GM21619 (cell line): ENCODE measurements at regions not wholly inside any gene's neighbourhood (a gene's known extent, or its start where the extent isn't known, plus 50 kb on each side); places are given as distances from the start of the nearest gene placed in this dataset.

Experiments used
- ATAC-seq: cut with Tn5 transposase; IDR thresholded peaks from one replicate; pipeline ENCODE4 v1.9.1; 2021; ENCODE audit not compliant: unreplicated experiment

GRCh38 chr1:81496349-81496748 is 304.4 kb upstream of the ADGRL2 start:
- no peak for ATAC-seq

GRCh38 chr1:81493102-81493869 is 307.4 kb upstream of the ADGRL2 start:
- no peak for ATAC-seq

- no peak for ATAC-seq
These were observed 308.1 kb upstream of the ADGRL2 start for GRCh38 chr1:81492628-81493027.

- no peak for ATAC-seq
These were observed 310.1 kb upstream of the ADGRL2 start for GRCh38 chr1:81490614-81491013.

- no peak for ATAC-seq
These were observed 311.3 kb upstream of the ADGRL2 start for GRCh38 chr1:81489372-81489934.

GRCh38 chr1:81484284-81484683 is 316.4 kb upstream of the ADGRL2 start:
- no peak for ATAC-seq

GRCh38 chr1:81478219-81478618 is 322.5 kb upstream of the ADGRL2 start:
- ATAC-seq, result no peak

GRCh38 chr1:81477710-81478109 is 323.0 kb upstream of the ADGRL2 start:
- no peak for ATAC-seq

- no peak for ATAC-seq
These were observed 328.3 kb upstream of the ADGRL2 start for GRCh38 chr1:81472387-81472786.

- no peak for ATAC-seq
These were observed 329.5 kb upstream of the ADGRL2 start for GRCh38 chr1:81471255-81471654.

- no peak for ATAC-seq
These were observed 330.5 kb upstream of the ADGRL2 start for GRCh38 chr1:81470275-81470674.

GRCh38 chr1:81467383-81467782 is 333.4 kb upstream of the ADGRL2 start:
- ATAC-seq, result no peak

- ATAC-seq, result no peak
These were observed 333.8 kb upstream of the ADGRL2 start for GRCh38 chr1:81466961-81467360.

GRCh38 chr1:81463936-81464837 is 336.5 kb upstream of the ADGRL2 start:
- ATAC-seq, result no peak

- ATAC-seq, result no peak
These were observed 341.7 kb upstream of the ADGRL2 start for GRCh38 chr1:81459043-81459442.

- no peak for ATAC-seq
These were observed 342.5 kb upstream of the ADGRL2 start for GRCh38 chr1:81458186-81458585.

- ATAC-seq, result no peak
These were observed 345.3 kb upstream of the ADGRL2 start for GRCh38 chr1:81455481-81455880.

- no peak for ATAC-seq
These were observed 346.8 kb upstream of the ADGRL2 start for GRCh38 chr1:81453971-81454370.

- no peak for ATAC-seq
These were observed 347.4 kb upstream of the ADGRL2 start for GRCh38 chr1:81453367-81453703.

GRCh38 chr1:81452693-81453366 is 347.9 kb upstream of the ADGRL2 start:
- no peak for ATAC-seq

GRCh38 chr1:81449786-81450185 is 350.9 kb upstream of the ADGRL2 start:
- no peak for ATAC-seq
